ENCODE measurements at regions not wholly inside any gene's neighbourhood (a gene's known extent, or its start where the extent isn't known, plus 50 kb on each side); places are given as distances from the start of the nearest gene placed in this dataset.

DNA sequence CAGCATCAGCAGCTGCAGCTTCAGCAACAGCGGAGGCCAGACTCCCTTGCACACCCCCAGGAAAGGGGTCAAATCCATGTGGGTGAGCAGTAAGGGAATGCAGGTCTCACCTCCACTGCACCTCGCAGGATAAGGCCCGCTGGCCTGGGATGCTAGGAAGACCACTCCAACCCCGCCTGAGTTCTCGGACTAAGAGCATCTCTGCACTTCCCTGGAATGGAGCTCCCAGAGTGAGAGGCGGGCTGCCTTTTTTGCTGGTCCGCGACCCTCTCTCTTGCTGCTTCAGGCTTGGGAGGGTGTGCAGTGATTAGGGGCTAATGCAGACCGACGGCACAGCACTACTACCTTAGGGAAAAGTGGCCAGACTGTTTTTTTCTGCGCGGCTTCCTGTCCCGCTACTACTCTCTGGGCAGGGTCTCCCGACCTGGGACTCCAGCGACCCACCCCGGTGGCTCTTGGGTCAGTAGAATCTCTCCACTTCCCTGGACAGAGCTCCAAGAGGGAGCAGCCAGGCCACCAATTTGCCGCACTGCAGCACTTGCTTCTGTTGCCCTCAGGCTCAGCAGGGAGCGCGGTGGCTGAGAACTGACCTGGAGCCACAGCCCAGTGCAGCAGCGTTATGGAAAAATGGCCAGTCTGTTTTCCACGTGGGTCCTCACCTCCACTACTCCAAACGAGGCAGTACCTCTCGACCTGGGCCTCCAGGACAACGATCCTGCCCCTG lies 480.4 kb downstream of the CDH8 start:
- no peaks in the 10 kb centered on the region for H3F3A ChIP-seq (ENCODE audit: control insufficient read depth, insufficient read depth)
- no peak overlapping the region for H3K27ac ChIP-seq (ENCODE audit: low read depth, low read length)
- H4K20me1 ChIP-seq (ENCODE audit: control insufficient read depth, insufficient read depth, low read depth, low read length), result no peaks in the 10 kb centered on the region
- TF ChIP-seq, protein P1, sequence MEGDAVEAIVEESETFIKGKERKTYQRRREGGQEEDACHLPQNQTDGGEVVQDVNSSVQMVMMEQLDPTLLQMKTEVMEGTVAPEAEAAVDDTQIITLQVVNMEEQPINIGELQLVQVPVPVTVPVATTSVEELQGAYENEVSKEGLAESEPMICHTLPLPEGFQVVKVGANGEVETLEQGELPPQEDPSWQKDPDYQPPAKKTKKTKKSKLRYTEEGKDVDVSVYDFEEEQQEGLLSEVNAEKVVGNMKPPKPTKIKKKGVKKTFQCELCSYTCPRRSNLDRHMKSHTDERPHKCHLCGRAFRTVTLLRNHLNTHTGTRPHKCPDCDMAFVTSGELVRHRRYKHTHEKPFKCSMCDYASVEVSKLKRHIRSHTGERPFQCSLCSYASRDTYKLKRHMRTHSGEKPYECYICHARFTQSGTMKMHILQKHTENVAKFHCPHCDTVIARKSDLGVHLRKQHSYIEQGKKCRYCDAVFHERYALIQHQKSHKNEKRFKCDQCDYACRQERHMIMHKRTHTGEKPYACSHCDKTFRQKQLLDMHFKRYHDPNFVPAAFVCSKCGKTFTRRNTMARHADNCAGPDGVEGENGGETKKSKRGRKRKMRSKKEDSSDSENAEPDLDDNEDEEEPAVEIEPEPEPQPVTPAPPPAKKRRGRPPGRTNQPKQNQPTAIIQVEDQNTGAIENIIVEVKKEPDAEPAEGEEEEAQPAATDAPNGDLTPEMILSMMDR (IDR thresholded peaks at IDR 0.05; ENCODE audit: low read depth, low read length, poor library complexity, severe bottlenecking), result no peak
- TF ChIP-seq EZH2phosphoT487 (IDR thresholded peaks at IDR 0.05; ENCODE audit: borderline replicate concordance, low read length), result no peak
- no peak overlapping the region for H3K4me3 ChIP-seq (ENCODE audit: low read length)
- no peaks in the 10 kb centered on the region for H3K36me3 ChIP-seq (ENCODE audit: control insufficient read depth, low read length)
- no peak overlapping the region for H3K4me2 ChIP-seq (ENCODE audit: low read length)
- H3K9me2 ChIP-seq (replicated peaks; ENCODE audit: control insufficient read depth, low read length), result no peaks in the 10 kb centered on the region
- H3K4me1 ChIP-seq (ENCODE audit: control insufficient read depth, low read length), result no peaks in the 10 kb centered on the region
- no peaks in the 10 kb centered on the region for H3K9me3 ChIP-seq (ENCODE audit: control insufficient read depth, insufficient read depth, low read length)
- H3K79me2 ChIP-seq (ENCODE audit: control insufficient read depth, low read length), result no peaks in the 10 kb centered on the region
- H3K27me3 ChIP-seq (ENCODE audit: control insufficient read depth, low read length), result no peaks in the 10 kb centered on the region

GRCh38 chr16:61549327-61549726 lies 486.9 kb downstream of the CDH8 start:
- no peaks in the 10 kb centered on the region for H4K20me1 ChIP-seq (ENCODE audit: control insufficient read depth, insufficient read depth, low read depth, low read length)
- H3K36me3 ChIP-seq (ENCODE audit: control insufficient read depth, low read length), result no peaks in the 10 kb centered on the region
- no peaks in the 10 kb centered on the region for H3K27me3 ChIP-seq (ENCODE audit: control insufficient read depth, low read length)
- no peaks in the 10 kb centered on the region for H3K9me3 ChIP-seq (ENCODE audit: control insufficient read depth, insufficient read depth, low read length)
- no peaks in the 10 kb centered on the region for H3K9me2 ChIP-seq (replicated peaks; ENCODE audit: control insufficient read depth, low read length)
- no peaks in the 10 kb centered on the region for H3F3A ChIP-seq (ENCODE audit: control insufficient read depth, insufficient read depth)
- no peak for TF ChIP-seq EZH2phosphoT487 (IDR thresholded peaks at IDR 0.05; ENCODE audit: borderline replicate concordance, low read length)
- TF ChIP-seq, protein P1 (IDR thresholded peaks at IDR 0.05; ENCODE audit: low read depth, low read length, poor library complexity, severe bottlenecking), result no peak
- H3K4me2 ChIP-seq (ENCODE audit: low read length), result no peak overlapping the region
- H3K27ac ChIP-seq (ENCODE audit: low read depth, low read length), result no peak overlapping the region
- no peaks in the 10 kb centered on the region for H3K79me2 ChIP-seq (ENCODE audit: control insufficient read depth, low read length)
- H3K4me1 ChIP-seq (ENCODE audit: control insufficient read depth, low read length), result no peaks in the 10 kb centered on the region
- no peak overlapping the region for H3K4me3 ChIP-seq (ENCODE audit: low read length)

DNA sequence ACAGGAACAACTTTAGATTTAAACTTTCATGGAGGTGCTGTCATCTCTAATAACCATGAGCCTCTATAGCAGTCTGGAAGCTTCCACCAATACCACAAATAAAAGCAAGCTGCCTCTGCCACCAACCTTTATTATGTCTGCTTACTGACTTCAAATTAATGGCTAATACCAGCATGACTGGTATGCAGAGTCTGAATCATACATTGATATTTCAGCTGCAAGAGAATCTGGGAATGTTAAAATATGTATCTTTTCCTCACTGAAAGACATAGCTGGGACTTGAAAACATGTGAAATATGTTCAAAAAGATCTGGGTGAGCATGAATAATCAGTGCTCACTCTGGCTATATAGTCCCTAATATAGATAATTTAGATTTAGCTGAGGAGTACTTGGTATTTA lies 488.6 kb downstream of the CDH8 start:
- Histone ChIP-seq H3K36me3 (ENCODE audit: control insufficient read depth, low read length) (no peaks in the 10 kb centered on the region), H3K79me2 (ENCODE audit: control insufficient read depth, low read length) (no peaks in the 10 kb centered on the region), H3K4me2 (ENCODE audit: low read length) (no peak overlapping the region), H3K4me1 (ENCODE audit: control insufficient read depth, low read length) (no peaks in the 10 kb centered on the region), H3K27ac (ENCODE audit: low read depth, low read length) (no peak overlapping the region), H3K4me3 (ENCODE audit: low read length) (no peak overlapping the region), H3K9me3 (ENCODE audit: control insufficient read depth, insufficient read depth, low read length) (no peaks in the 10 kb centered on the region), H3K9me2 (replicated peaks; ENCODE audit: control insufficient read depth, low read length) (no peaks in the 10 kb centered on the region), H4K20me1 (ENCODE audit: control insufficient read depth, insufficient read depth, low read depth, low read length) (no peaks in the 10 kb centered on the region), H3F3A (ENCODE audit: control insufficient read depth, insufficient read depth) (no peaks in the 10 kb centered on the region), H3K27me3 (ENCODE audit: control insufficient read depth, low read length) (no peaks in the 10 kb centered on the region)
- TF ChIP-seq, protein P1 (IDR thresholded peaks at IDR 0.05; ENCODE audit: low read depth, low read length, poor library complexity, severe bottlenecking), result no peak
- TF ChIP-seq EZH2phosphoT487 (IDR thresholded peaks at IDR 0.05; ENCODE audit: borderline replicate concordance, low read length), result no peak

Data from DOHH2 (cell line).